ENCODE measurements at regions not wholly inside any gene's neighbourhood (a gene's known extent, or its start where the extent isn't known, plus 50 kb on each side); places are given as distances from the start of the nearest gene placed in this dataset.

DNA sequence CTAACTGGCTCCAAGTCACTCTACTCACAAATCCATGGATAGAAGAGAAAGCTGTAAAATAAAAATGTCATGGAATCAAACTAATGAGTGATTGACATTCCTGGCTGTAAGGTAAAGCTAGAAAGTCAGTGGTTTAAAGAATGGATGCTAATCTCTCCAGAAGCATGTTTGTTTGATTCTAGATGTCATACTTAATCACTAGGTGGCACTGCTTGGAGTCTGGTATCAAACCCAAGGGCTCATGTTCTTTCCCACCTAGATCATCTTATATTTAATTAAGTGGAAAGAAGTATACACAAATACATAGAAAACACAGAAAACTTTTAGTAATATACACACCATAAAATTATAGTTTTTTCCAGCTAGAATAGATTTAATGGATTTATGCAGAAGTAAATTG lies 2666.6 kb downstream of the PCDH7 start:
- ATAC-seq, result no peak
- in situ Hi-C loops (cut with MboI; ENCODE audit: low sequenced_read_pairs in 4 of 4), result no loop called here

DNA sequence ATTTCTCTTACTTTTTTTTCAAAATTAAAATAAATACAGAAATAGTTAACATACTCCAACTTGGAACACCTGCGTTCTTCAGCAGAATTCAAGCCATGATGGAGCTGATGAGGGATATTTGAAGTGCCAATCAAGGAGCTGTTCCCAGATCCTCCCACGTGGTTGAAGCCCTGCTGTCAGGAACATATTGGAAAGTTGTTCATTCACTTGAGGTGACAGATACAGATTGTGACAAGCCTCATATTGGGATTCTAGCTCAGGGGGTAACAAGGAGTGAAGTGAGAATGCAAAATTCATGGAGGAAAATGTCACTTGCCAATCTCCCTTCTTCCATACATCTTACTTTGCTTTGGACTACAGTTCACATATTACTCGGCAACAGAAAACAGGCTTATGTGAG lies 2670.8 kb downstream of the PCDH7 start:
- Histone ChIP-seq H3K4me3 (no peak overlapping the region), H3K4me1 (no peaks in the 10 kb centered on the region), H3K9me3 (no peaks in the 10 kb centered on the region), H3K36me3 (no peaks in the 10 kb centered on the region), H3K27me3 (no peaks in the 10 kb centered on the region), H3K27ac (no peak overlapping the region)
- intact Hi-C loops (cut with DNase I; ENCODE audit: low total_unique reads) (no loop called here), in situ Hi-C loops (cut with MboI; ENCODE audit: low sequenced_read_pairs in 4 of 4) (no loop called here)
- DNase-seq (no peak), ATAC-seq (no peak)
- no peak for TF ChIP-seq POLR2A (IDR thresholded peaks at IDR 0.05)
- TF ChIP-seq, protein P1, sequence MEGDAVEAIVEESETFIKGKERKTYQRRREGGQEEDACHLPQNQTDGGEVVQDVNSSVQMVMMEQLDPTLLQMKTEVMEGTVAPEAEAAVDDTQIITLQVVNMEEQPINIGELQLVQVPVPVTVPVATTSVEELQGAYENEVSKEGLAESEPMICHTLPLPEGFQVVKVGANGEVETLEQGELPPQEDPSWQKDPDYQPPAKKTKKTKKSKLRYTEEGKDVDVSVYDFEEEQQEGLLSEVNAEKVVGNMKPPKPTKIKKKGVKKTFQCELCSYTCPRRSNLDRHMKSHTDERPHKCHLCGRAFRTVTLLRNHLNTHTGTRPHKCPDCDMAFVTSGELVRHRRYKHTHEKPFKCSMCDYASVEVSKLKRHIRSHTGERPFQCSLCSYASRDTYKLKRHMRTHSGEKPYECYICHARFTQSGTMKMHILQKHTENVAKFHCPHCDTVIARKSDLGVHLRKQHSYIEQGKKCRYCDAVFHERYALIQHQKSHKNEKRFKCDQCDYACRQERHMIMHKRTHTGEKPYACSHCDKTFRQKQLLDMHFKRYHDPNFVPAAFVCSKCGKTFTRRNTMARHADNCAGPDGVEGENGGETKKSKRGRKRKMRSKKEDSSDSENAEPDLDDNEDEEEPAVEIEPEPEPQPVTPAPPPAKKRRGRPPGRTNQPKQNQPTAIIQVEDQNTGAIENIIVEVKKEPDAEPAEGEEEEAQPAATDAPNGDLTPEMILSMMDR (IDR thresholded peaks at IDR 0.05 in 4 of 5, conservative IDR thresholded peaks at IDR 0.05 in 1 of 5), result no peak

More for the DNA sequence above, 2666.6 kb downstream of the PCDH7 start:
- no peaks in the 10 kb centered on the region for H3K36me3 ChIP-seq
- intact Hi-C loops (cut with DNase I; ENCODE audit: low total_unique reads), result no loop called here
- no peak for TF ChIP-seq POLR2A (IDR thresholded peaks at IDR 0.05)
- TF ChIP-seq, protein P1 (IDR thresholded peaks at IDR 0.05 in 4 of 5, conservative IDR thresholded peaks at IDR 0.05 in 1 of 5), result no peak
- no peaks in the 10 kb centered on the region for H3K27me3 ChIP-seq
- no peaks in the 10 kb centered on the region for H3K9me3 ChIP-seq
- H3K4me1 ChIP-seq, result no peaks in the 10 kb centered on the region
- no peak overlapping the region for H3K4me3 ChIP-seq
- no peak for DNase-seq
- no peak overlapping the region for H3K27ac ChIP-seq

DNA sequence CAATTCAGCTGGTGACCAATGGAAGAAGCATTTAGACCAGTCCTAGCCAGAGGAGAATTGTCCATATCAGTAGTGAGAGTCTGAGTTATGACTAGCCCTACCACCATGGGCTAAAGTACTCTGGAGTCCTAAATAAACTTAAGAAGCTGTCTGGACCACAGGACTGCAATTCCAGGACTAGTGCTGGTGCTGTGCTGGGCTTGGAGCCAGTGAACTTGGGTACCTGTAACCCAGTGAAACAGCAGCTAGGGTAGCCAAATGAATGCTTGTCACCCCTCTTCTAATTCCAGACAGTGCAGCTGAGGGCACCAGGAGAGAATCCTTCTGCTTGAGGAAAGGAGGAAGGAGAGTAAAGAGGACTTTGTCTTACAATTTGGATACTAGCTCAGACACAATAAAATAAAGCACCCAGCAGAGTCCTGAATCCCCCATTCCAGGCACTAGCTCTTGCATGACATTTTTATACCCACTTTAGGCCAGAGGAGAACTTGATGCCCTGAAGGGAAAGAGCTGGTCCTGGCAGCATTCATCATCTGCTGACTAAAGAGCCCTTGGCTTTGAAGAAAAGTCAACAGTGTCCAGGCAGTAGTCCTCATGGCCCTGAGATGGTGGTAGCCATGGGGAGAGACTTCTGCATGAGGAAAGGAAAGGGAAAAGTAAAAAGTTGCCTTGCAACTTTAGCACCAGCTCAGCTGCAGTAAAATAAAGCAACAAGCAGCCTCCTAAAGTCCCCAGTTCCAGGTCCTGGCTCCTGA lies 2675.7 kb downstream of the PCDH7 start:
- TF ChIP-seq POLR2A (IDR thresholded peaks at IDR 0.05), result no peak
- TF ChIP-seq, protein P1 (IDR thresholded peaks at IDR 0.05 in 4 of 5, conservative IDR thresholded peaks at IDR 0.05 in 1 of 5), result no peak
- Histone ChIP-seq H3K27ac (no peak overlapping the region), H3K4me1 (no peaks in the 10 kb centered on the region), H3K9me3 (no peaks in the 10 kb centered on the region), H3K4me3 (no peak overlapping the region), H3K27me3 (no peaks in the 10 kb centered on the region), H3K36me3 (no peaks in the 10 kb centered on the region)
- ATAC-seq (no peak), DNase-seq (no peak)
- intact Hi-C loops (cut with DNase I; ENCODE audit: low total_unique reads) (no loop called here), in situ Hi-C loops (cut with MboI; ENCODE audit: low sequenced_read_pairs in 4 of 4) (no loop called here)

DNA sequence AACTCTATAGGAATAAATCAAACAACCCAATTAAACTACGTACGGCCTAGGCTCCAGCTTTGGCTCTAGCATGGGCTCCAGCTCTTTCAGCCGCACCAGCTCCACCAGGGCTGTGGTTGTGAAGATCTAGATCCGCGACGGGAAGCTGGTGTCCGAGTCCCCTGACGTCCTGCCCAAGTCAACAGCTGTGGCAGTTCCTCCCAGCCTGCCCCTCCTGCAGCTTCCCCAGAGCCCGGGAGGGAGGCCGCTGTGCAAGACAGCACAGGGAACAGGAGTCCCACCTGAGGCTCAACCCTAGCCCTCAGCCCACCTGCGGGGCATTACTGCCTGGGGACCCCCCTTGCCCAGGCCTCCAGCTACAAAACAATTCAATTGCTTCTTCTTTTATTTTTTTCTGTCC lies 2680.3 kb downstream of the PCDH7 start:
- H3K27me3 ChIP-seq, result no peaks in the 10 kb centered on the region
- ATAC-seq (no peak), DNase-seq (no peak)
- H3K9me3 ChIP-seq, result no peaks in the 10 kb centered on the region
- no peaks in the 10 kb centered on the region for H3K4me1 ChIP-seq
- intact Hi-C loops (cut with DNase I; ENCODE audit: low total_unique reads) (no loop called here), in situ Hi-C loops (cut with MboI; ENCODE audit: low sequenced_read_pairs in 4 of 4) (no loop called here)
- TF ChIP-seq, protein P1 (IDR thresholded peaks at IDR 0.05 in 4 of 5, conservative IDR thresholded peaks at IDR 0.05 in 1 of 5), result no peak
- no peak for TF ChIP-seq POLR2A (IDR thresholded peaks at IDR 0.05)
- no peaks in the 10 kb centered on the region for H3K36me3 ChIP-seq
- no peak overlapping the region for H3K27ac ChIP-seq
- no peak overlapping the region for H3K4me3 ChIP-seq

DNA sequence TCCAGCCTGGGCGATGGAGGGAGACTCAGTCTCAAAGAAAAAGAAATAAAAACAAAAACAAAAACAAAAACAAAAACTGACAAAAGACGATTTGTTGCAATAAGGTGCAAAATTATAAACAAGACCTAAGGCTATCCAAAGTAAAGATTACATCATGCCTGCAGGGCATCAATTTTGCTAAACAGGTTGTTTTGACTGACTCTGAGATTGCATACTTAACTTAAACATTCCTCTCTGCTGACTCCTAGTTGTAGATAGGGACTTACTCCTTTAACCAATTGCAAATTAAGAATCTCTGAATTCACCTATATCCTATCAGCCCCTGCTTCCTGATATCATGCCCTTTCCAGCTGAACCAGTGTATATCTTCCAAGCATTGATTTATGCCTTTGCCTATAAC lies 2687.3 kb downstream of the PCDH7 start:
- Histone ChIP-seq H3K27me3 (no peaks in the 10 kb centered on the region), H3K4me3 (no peak overlapping the region), H3K9me3 (no peaks in the 10 kb centered on the region), H3K27ac (no peak overlapping the region), H3K36me3 (no peaks in the 10 kb centered on the region), H3K4me1 (no peaks in the 10 kb centered on the region)
- TF ChIP-seq, protein P1 (IDR thresholded peaks at IDR 0.05 in 4 of 5, conservative IDR thresholded peaks at IDR 0.05 in 1 of 5), result no peak
- TF ChIP-seq POLR2A (IDR thresholded peaks at IDR 0.05), result no peak
- in situ Hi-C loops (cut with MboI; ENCODE audit: low sequenced_read_pairs in 4 of 4), result no loop called here
- intact Hi-C loops (cut with DNase I; ENCODE audit: low total_unique reads), result no loop called here
- ATAC-seq (no peak), DNase-seq (no peak)
